H9 (cell line): ENCODE measurements at regions not wholly inside any gene's neighbourhood (a gene's known extent, or its start where the extent isn't known, plus 50 kb on each side); places are given as distances from the start of the nearest gene placed in this dataset.
"Not testable (repeated sequence)": the region's sequence is repeated elsewhere in the genome, so short reads cannot be mapped to it uniquely, and the experiment has no call there.

ENCODE experiments used
- DNase-seq: peaks from one replicate; pipeline ENCODE4 v3.0.0-alpha.2; 2017
- H2AFZ ChIP-seq: one replicate; pipeline ENCODE4 v1.6.1; 2013; ENCODE audit warnings: mild to moderate bottlenecking, low read length, control low read depth, moderate library complexity
- H2AK5ac ChIP-seq: 2 replicates; pipeline ENCODE4 v1.6.1; 2013; ENCODE audit warnings: low read length, control low read depth, mixed read lengths; ENCODE audit not compliant: insufficient read length
- H2BK120ac ChIP-seq: one replicate; pipeline ENCODE4 v1.6.1; 2013; ENCODE audit warnings: low read depth, mild to moderate bottlenecking, low read length, control low read depth, inconsistent platforms; ENCODE audit not compliant: poor library complexity, severe bottlenecking
- H2BK12ac ChIP-seq: 2 replicates; pipeline ENCODE4 v1.6.1; 2013; ENCODE audit warnings: low read length, control low read depth, mixed read lengths, low read depth; ENCODE audit not compliant: insufficient read length
- H2BK15ac ChIP-seq: 2 replicates; pipeline ENCODE4 v1.6.1; 2013; ENCODE audit warnings: low read depth, low read length, control low read depth
- H2BK20ac ChIP-seq: one replicate; pipeline ENCODE4 v1.6.1; 2013; ENCODE audit warnings: low read depth, mild to moderate bottlenecking, low read length, control low read depth, inconsistent platforms; ENCODE audit not compliant: poor library complexity, severe bottlenecking
- H2BK5ac ChIP-seq: 2 replicates; pipeline ENCODE4 v1.6.1; 2013; ENCODE audit warnings: low read length, control low read depth, mixed read lengths; ENCODE audit not compliant: insufficient read length
- H3K14ac ChIP-seq: 2 replicates; pipeline ENCODE4 v1.6.1; 2013; ENCODE audit warnings: low read length, control low read depth; ENCODE audit not compliant: insufficient read depth
- H3K18ac ChIP-seq: 2 replicates; pipeline ENCODE4 v1.6.1; 2013; ENCODE audit warnings: low read depth, mild to moderate bottlenecking, mixed read lengths, low read length, control low read depth; ENCODE audit not compliant: insufficient read length
- H3K23ac ChIP-seq: 2 replicates; pipeline ENCODE4 v1.6.1; 2013; ENCODE audit warnings: low read length, control low read depth, mixed read lengths, low read depth; ENCODE audit not compliant: insufficient read length
- H3K23me2 ChIP-seq: 2 replicates; pipeline ENCODE4 v1.6.1; 2013; ENCODE audit warnings: low read depth, mild to moderate bottlenecking, mixed read lengths, low read length, control low read depth; ENCODE audit not compliant: insufficient read length, poor library complexity, severe bottlenecking
- H3K27ac ChIP-seq: 2 replicates; pipeline ENCODE4 v1.5.1; 2013; ENCODE audit warnings: low read length, control low read depth, mixed read lengths, low read depth; ENCODE audit not compliant: insufficient read length
- H3K27me3 ChIP-seq: 2 replicates; pipeline ENCODE4 v1.6.1; 2013; ENCODE audit warnings: low read length, control low read depth, inconsistent platforms; ENCODE audit not compliant: insufficient read depth
- H3K4ac ChIP-seq: 2 replicates; pipeline ENCODE4 v1.6.1; 2013; ENCODE audit warnings: low read depth, mild to moderate bottlenecking, control low read depth, inconsistent platforms, low read length, moderate library complexity
- H3K4me1 ChIP-seq: 2 replicates; pipeline ENCODE4 v1.6.1; 2013; ENCODE audit warnings: low read length, control low read depth, inconsistent platforms; ENCODE audit not compliant: insufficient read depth
- H3K4me2 ChIP-seq: 2 replicates; pipeline ENCODE4 v1.6.1; 2013; ENCODE audit warnings: low read length, control low read depth, mixed read lengths; ENCODE audit not compliant: insufficient read length, insufficient read depth
- H3K56ac ChIP-seq: 2 replicates; pipeline ENCODE4 v1.6.1; 2013; ENCODE audit warnings: low read depth, mild to moderate bottlenecking, mixed read lengths, low read length, control low read depth; ENCODE audit not compliant: insufficient read length
- H3K79me1 ChIP-seq: 2 replicates; pipeline ENCODE4 v1.6.1; 2013; ENCODE audit warnings: low read depth, mild to moderate bottlenecking, moderate library complexity, low read length, control low read depth, inconsistent platforms; ENCODE audit not compliant: insufficient read depth, poor library complexity, severe bottlenecking
- H3K79me2 ChIP-seq: 2 replicates; pipeline ENCODE4 v1.6.1; 2013; ENCODE audit warnings: low read length, control low read depth, inconsistent platforms; ENCODE audit not compliant: insufficient read depth
- H3K9ac ChIP-seq: 2 replicates; pipeline ENCODE4 v1.6.1; 2013; ENCODE audit warnings: low read length, control low read depth, mixed read lengths; ENCODE audit not compliant: insufficient read length; ENCODE audit errors: extremely low read depth
- H3K9me3 ChIP-seq: one replicate; pipeline ENCODE4 v1.6.1; 2013; ENCODE audit warnings: low read depth, low read length, inconsistent platforms; ENCODE audit not compliant: control insufficient read depth
- H3T11ph ChIP-seq: one replicate; pipeline ENCODE4 v1.6.1; 2013; ENCODE audit warnings: mild to moderate bottlenecking, low read length, control low read depth, inconsistent platforms
- H4K20me1 ChIP-seq: one replicate; pipeline ENCODE4 v1.6.1; 2013; ENCODE audit not compliant: control insufficient read depth, insufficient read length, insufficient read depth
- H4K5ac ChIP-seq: 2 replicates; pipeline ENCODE4 v1.6.1; 2013; ENCODE audit warnings: low read depth, mild to moderate bottlenecking, mixed read lengths, low read length, control low read depth; ENCODE audit not compliant: insufficient read length
- H4K8ac ChIP-seq: replicated peaks from 2 replicates; pipeline ENCODE4 v1.6.1; 2013; ENCODE audit warnings: low read length, control low read depth, mixed read lengths, low read depth; ENCODE audit not compliant: insufficient read length
- H4K91ac ChIP-seq: 2 replicates; pipeline ENCODE4 v1.6.1; 2013; ENCODE audit warnings: low read depth, mild to moderate bottlenecking, moderate library complexity, mixed read lengths, low read length, control low read depth; ENCODE audit not compliant: insufficient read length
- H3K27ac Mint-ChIP-seq, 3 experiments: 2 replicates in 2 of 3; 3 replicates in 1 of 3; pipeline ENCODE4 v1.8.0; 2020 to 2021; ENCODE audit warnings: mixed read lengths in 3 of 3, mild to moderate bottlenecking in 1 of 3, moderate library complexity in 1 of 3
- H3K27me3 Mint-ChIP-seq: 2 replicates; pipeline ENCODE4 v1.8.0; 2021; ENCODE audit warnings: low read depth, mild to moderate bottlenecking, moderate library complexity, mixed read lengths
- H3K36me3 Mint-ChIP-seq, 3 experiments: 2 replicates in 2 of 3; 3 replicates in 1 of 3; pipeline ENCODE4 v1.8.0; 2020 to 2021; ENCODE audit warnings: low read depth in 3 of 3, mixed read lengths in 3 of 3; ENCODE audit not compliant: insufficient read depth in 1 of 3
- H3K4me1 Mint-ChIP-seq, 2 experiments: 2 replicates each; pipeline ENCODE4 v1.8.0; 2020; ENCODE audit warnings: mixed read lengths in 2 of 2
- H3K4me3 Mint-ChIP-seq, 2 experiments: 2 replicates in 1 of 2; 3 replicates in 1 of 2; pipeline ENCODE4 v1.8.0; 2020 to 2021; ENCODE audit warnings: mild to moderate bottlenecking in 2 of 2, mixed read lengths in 2 of 2, moderate library complexity in 1 of 2
- H3K9me3 Mint-ChIP-seq, 2 experiments: 2 replicates in 1 of 2; 3 replicates in 1 of 2; pipeline ENCODE4 v1.8.0; 2020; ENCODE audit warnings: mild to moderate bottlenecking in 2 of 2, mixed read lengths in 2 of 2, moderate library complexity in 1 of 2
- CTCF ChIP-seq: fragments of 200-600 bp; sonication (generic); conservative IDR thresholded peaks from 3 replicates; pipeline ENCODE4 v1.8.0; 2021; ENCODE audit warnings: antibody characterized with exemption, mild to moderate bottlenecking
- WGBS: extraction: QIAGEN DNeasy Blood & Tissue Kit; methylation state at CpG from one replicate; pipeline ENCODE4 v1.1.7; 2013; ENCODE audit warnings: missing lambda C conversion rate, low lambda C conversion rate, mixed read lengths; ENCODE audit not compliant: insufficient read length; ENCODE audit errors: extremely low coverage; 5-methylcytosine and 5-hydroxymethylcytosine counted together

- Mint-ChIP-seq H3K4me3 (no peak overlapping the region), H3K36me3 (peaks cover 0 to 14% (median 6%) of the 10 kb centered on the region in 3 experiments; a peak in 5 of 7 replicates), H3K9me3 (peaks cover 12 to 17% of the 10 kb centered on the region in 2 experiments), H3K27me3 (peaks cover 2% of the 10 kb centered on the region; the same call in 1 of the 2 replicates), H3K4me1 (peaks cover 6 to 7% of the 10 kb centered on the region in 2 experiments), H3K27ac (no peak overlapping the region; a peak in 1 of 7 replicates)
- H2BK5ac ChIP-seq, result no peak overlapping the region
- no peak for DNase-seq
- no peak overlapping the region for H3T11ph ChIP-seq
- no peak overlapping the region for H2BK12ac ChIP-seq
- H3K79me1 ChIP-seq, result no peaks in the 10 kb centered on the region
- no peak overlapping the region for H3K56ac ChIP-seq
- no peaks in the 10 kb centered on the region for H3K79me2 ChIP-seq
- H3K4me2 ChIP-seq, result no peak overlapping the region
- H4K20me1 ChIP-seq, result no peaks in the 10 kb centered on the region
- H4K91ac ChIP-seq, result no peak overlapping the region
- WGBS, result no CpG with 5 or more reads among the region's 2 CpGs
- H3K18ac ChIP-seq, result no peak overlapping the region
- H3K9me3 ChIP-seq, result no peaks in the 10 kb centered on the region
- no peak overlapping the region for H3K27ac ChIP-seq
- no peak for TF ChIP-seq CTCF
- no peak overlapping the region for H3K23ac ChIP-seq
- no peak overlapping the region for H2BK120ac ChIP-seq
- no peak overlapping the region for H2BK15ac ChIP-seq
- no peaks in the 10 kb centered on the region for H3K4me1 ChIP-seq
- H3K14ac ChIP-seq, result no peak overlapping the region
- no peak overlapping the region for H4K8ac ChIP-seq
- H4K5ac ChIP-seq, result no peak overlapping the region
- H3K23me2 ChIP-seq, result no peaks in the 10 kb centered on the region
- H2AFZ ChIP-seq, result no peak overlapping the region
- no peak overlapping the region for H3K4ac ChIP-seq
- no peaks in the 10 kb centered on the region for H3K27me3 ChIP-seq
- no peak overlapping the region for H3K9ac ChIP-seq
- no peak overlapping the region for H2AK5ac ChIP-seq
- H2BK20ac ChIP-seq, result no peak overlapping the region
Measured at GRCh38 chr17:33955461-33955860, 299.6 kb upstream of the CCL2 start.

GRCh38 chr17:33959098-33959497, 296.0 kb upstream of the CCL2 start:
- H2BK20ac ChIP-seq, H3K14ac ChIP-seq, H3K27ac Mint-ChIP-seq, H4K8ac ChIP-seq, H3K23ac ChIP-seq, H2AFZ ChIP-seq, H3K4me1 ChIP-seq, H4K91ac ChIP-seq, H3K23me2 ChIP-seq, H2BK12ac ChIP-seq, H3T11ph ChIP-seq, H3K4me3 Mint-ChIP-seq, H3K79me1 ChIP-seq, H3K56ac ChIP-seq, H3K4ac ChIP-seq, H3K9ac ChIP-seq, H2AK5ac ChIP-seq, H2BK5ac ChIP-seq, H3K79me2 ChIP-seq, H2BK15ac ChIP-seq, H3K4me1 Mint-ChIP-seq, H4K5ac ChIP-seq, H3K27me3 Mint-ChIP-seq, H3K4me2 ChIP-seq, H3K27me3 ChIP-seq, H2BK120ac ChIP-seq, H3K18ac ChIP-seq, H4K20me1 ChIP-seq, DNase-seq, H3K9me3 ChIP-seq, H3K27ac ChIP-seq: not testable (repeated sequence)
- peaks cover 14 to 17% of the 10 kb centered on the region in 2 experiments for H3K9me3 Mint-ChIP-seq
- H3K36me3 Mint-ChIP-seq, result peaks cover 0 to 14% (median 6%) of the 10 kb centered on the region in 3 experiments; a peak in 5 of 7 replicates
